ENCODE measurements at regions not wholly inside any gene's neighbourhood (a gene's known extent, or its start where the extent isn't known, plus 50 kb on each side); places are given as distances from the start of the nearest gene placed in this dataset.

DNA sequence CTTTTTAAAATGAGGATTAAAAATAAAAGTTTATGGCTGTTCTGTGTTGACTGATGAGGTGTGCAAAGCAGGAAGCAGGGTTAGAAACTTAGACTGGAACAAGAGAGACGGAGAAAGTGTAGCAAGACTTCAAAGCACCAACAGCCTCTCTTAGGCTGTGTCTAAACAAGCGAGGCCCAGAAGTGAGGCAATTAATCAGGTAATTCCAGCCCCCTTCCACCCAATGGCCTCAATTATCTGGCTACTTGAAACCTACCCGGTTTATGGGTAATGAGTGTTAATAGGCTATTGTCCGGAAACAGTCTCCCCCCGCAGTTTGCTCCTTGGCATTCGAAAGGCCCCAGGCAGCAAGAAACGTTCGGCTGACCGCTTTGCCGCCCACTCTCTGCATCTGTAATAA lies 171.7 kb upstream of the MYCN start:
- H3K36me3 ChIP-seq: no peaks in the 10 kb centered on the region
- no peak for DNase-seq
- intact Hi-C loops (cut with DNase I; ENCODE audit: low total_unique reads): no loop called here
- no peak overlapping the region for H3K4me3 ChIP-seq
- H3K4me1 ChIP-seq: no peaks in the 10 kb centered on the region
- H3K9me3 ChIP-seq: no peaks in the 10 kb centered on the region
- H3K27me3 ChIP-seq: no peaks in the 10 kb centered on the region
- 71 to 81% (median 77%) methylated on average over 10 of the region's 10 CpGs for whole genome bisulfite sequencing, 5 donors
- no peak overlapping the region for H3K27ac ChIP-seq
- TF ChIP-seq POLR2AphosphoS5 (IDR thresholded peaks at IDR 0.05) (no peak), POLR2A (IDR thresholded peaks at IDR 0.05) (no peak), EP300 (IDR thresholded peaks at IDR 0.05) (no peak)
- TF ChIP-seq, protein P1, sequence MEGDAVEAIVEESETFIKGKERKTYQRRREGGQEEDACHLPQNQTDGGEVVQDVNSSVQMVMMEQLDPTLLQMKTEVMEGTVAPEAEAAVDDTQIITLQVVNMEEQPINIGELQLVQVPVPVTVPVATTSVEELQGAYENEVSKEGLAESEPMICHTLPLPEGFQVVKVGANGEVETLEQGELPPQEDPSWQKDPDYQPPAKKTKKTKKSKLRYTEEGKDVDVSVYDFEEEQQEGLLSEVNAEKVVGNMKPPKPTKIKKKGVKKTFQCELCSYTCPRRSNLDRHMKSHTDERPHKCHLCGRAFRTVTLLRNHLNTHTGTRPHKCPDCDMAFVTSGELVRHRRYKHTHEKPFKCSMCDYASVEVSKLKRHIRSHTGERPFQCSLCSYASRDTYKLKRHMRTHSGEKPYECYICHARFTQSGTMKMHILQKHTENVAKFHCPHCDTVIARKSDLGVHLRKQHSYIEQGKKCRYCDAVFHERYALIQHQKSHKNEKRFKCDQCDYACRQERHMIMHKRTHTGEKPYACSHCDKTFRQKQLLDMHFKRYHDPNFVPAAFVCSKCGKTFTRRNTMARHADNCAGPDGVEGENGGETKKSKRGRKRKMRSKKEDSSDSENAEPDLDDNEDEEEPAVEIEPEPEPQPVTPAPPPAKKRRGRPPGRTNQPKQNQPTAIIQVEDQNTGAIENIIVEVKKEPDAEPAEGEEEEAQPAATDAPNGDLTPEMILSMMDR (IDR thresholded peaks at IDR 0.05): no peak

DNA sequence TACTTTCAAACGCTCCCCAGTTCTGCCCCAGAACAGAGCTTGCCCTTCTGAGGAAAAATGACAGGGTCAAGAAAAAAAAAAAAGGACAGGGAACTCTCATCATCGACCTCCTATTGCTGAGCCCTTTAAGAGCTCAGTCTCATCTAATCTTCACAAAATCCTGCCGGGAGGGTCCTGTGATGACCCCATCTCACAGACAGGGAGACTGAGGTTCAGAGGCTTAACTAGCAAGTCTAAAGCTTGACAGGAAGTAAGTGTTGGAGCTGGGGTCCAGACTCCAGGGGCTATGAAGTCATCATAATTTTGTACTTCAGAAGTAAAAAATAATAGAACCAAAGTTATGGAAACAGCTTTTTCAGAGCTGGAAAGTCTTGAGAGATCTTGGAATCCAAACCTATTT lies 171.1 kb upstream of the MYCN start:
- Histone ChIP-seq H3K4me3 (no peak overlapping the region), H3K4me1 (no peaks in the 10 kb centered on the region), H3K27me3 (no peaks in the 10 kb centered on the region), H3K36me3 (no peaks in the 10 kb centered on the region), H3K9me3 (no peaks in the 10 kb centered on the region), H3K27ac (no peak overlapping the region)
- DNase-seq: no peak
- intact Hi-C loops (cut with DNase I; ENCODE audit: low total_unique reads): no loop called here
- TF ChIP-seq, protein P1 (IDR thresholded peaks at IDR 0.05): no peak
- TF ChIP-seq POLR2A (IDR thresholded peaks at IDR 0.05) (no peak), POLR2AphosphoS5 (IDR thresholded peaks at IDR 0.05) (no peak), EP300 (IDR thresholded peaks at IDR 0.05) (no peak)
- WGBS, 5 donors: 74 to 82% (median 81%) methylated on average over 3 of the region's 3 CpGs

DNA sequence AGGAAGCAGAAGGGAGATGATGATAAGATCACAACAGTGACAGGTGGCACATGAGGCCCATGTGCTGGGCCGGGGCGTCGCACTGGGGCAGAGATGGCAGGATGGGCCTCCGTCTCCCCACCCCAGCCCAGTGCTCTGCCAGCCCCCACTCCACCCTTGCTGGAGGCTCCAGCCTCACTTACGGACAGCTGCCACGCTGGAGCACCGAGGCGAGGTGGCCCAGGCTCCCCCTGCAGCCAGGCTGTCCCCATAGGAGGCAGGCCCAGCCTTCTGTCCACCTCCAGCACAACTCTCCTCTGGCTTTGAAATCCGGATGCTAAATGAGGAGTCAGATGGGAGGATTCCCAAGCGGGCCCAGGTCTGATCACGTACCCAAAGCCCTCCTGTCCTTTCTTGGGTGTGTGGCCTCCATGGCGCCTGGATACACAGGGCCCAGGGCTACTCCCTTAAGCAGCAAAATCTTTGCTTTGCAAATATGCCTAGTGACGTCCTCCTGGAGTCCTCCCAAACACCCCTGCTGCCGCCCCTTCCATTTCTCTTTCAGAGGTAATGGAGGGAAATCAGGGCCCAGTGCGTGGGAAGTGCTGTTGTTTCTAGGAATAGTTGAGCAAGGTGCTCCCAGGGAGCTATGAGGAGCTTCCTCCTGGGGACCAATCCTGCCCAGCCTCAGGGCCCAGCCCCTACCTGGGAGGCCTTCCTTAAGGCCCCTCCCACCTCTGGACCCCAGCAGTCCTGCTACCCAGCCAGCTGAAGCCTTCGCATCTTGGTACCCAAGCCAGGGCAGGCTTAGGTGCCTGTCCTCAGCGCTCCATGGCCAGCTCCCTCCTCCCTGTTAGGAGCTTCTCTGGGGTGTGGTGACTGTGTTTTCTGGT lies 170.4 kb upstream of the MYCN start:
- WGBS, 5 donors: 73 to 83% (median 80%) methylated on average over 13 to 17 of the region's 17 CpGs
- no peak for TF ChIP-seq EP300 (IDR thresholded peaks at IDR 0.05)
- TF ChIP-seq POLR2AphosphoS5 (IDR thresholded peaks at IDR 0.05): no peak
- TF ChIP-seq POLR2A (IDR thresholded peaks at IDR 0.05): no peak
- TF ChIP-seq, protein P1 (IDR thresholded peaks at IDR 0.05): no peak
- Histone ChIP-seq H3K4me3 (no peak overlapping the region), H3K9me3 (no peaks in the 10 kb centered on the region), H3K27me3 (no peaks in the 10 kb centered on the region), H3K36me3 (no peaks in the 10 kb centered on the region), H3K27ac (no peak overlapping the region), H3K4me1 (no peaks in the 10 kb centered on the region)
- no peak for DNase-seq
- intact Hi-C loops (cut with DNase I; ENCODE audit: low total_unique reads): no loop called here

DNA sequence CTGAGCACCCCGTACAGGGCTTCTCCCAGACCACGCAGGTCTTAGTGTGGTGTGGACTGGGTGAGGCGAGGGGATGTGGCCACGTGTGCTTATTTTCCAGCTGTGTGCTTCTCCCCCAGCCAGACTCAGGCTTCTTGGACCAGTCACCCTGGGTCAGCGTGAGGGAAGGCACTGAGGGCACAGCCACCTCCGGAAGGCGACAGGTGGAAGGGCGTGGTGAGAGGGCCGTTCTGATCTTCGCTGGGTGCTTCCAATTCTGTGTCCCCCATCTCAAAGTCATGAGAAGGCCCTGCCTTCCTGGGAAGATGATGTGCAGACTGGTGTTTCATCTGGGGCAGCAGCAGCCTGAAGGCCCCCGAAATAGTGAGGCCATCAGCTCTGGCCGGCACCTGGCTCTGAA lies 169.7 kb upstream of the MYCN start:
- no peak for TF ChIP-seq POLR2A (IDR thresholded peaks at IDR 0.05)
- TF ChIP-seq, protein P1 (IDR thresholded peaks at IDR 0.05): no peak
- no peak for TF ChIP-seq EP300 (IDR thresholded peaks at IDR 0.05)
- no peaks in the 10 kb centered on the region for H3K4me1 ChIP-seq
- intact Hi-C loops (cut with DNase I; ENCODE audit: low total_unique reads): no loop called here
- DNase-seq: no peak
- no peaks in the 10 kb centered on the region for H3K36me3 ChIP-seq
- WGBS, 5 donors: 88 to 96% (median 90%) methylated on average over 9 to 12 of the region's 12 CpGs
- no peaks in the 10 kb centered on the region for H3K27me3 ChIP-seq
- no peak overlapping the region for H3K27ac ChIP-seq
- no peak overlapping the region for H3K4me3 ChIP-seq
- no peaks in the 10 kb centered on the region for H3K9me3 ChIP-seq
